Coronary artery (tissue), 2 donors: ENCODE measurements at regions not wholly inside any gene's neighbourhood (a gene's known extent, or its start where the extent isn't known, plus 50 kb on each side); places are given as distances from the start of the nearest gene placed in this dataset.

Experiments used
- DNase-seq: peaks from one replicate; pipeline ENCODE4 v3.0.0-alpha.2; 2017; ENCODE audit warnings: low spot score
- H3K27ac ChIP-seq, 2 donors: fragments of 200-600 bp; sonication (generic); one replicate each; pipeline ENCODE4 v1.5.1; 2016 to 2019
- H3K4me3 ChIP-seq: fragments of 200-600 bp; sonication (generic); 2 replicates; pipeline ENCODE4 v1.5.1; 2016; ENCODE audit warnings: mild to moderate bottlenecking, moderate library complexity
- CTCF ChIP-seq: fragments of 200-600 bp; sonication (generic); IDR thresholded peaks from one replicate; pipeline ENCODE4 v1.5.1; 2019; ENCODE audit warnings: antibody characterized with exemption

GRCh38 chr10:132471484-132471883 lies 66.1 kb upstream of the INPP5A start:
- no peak overlapping the region for H3K4me3 ChIP-seq
- no peak for TF ChIP-seq CTCF
- H3K27ac ChIP-seq, result no peak overlapping the region
- DNase-seq, result no peak

- no peak for TF ChIP-seq CTCF
- DNase-seq, result no peak
- H3K27ac ChIP-seq, result no peak overlapping the region
- H3K4me3 ChIP-seq, result no peak overlapping the region
Measured at GRCh38 chr10:132475086-132475485, 62.5 kb upstream of the INPP5A start.

DNA sequence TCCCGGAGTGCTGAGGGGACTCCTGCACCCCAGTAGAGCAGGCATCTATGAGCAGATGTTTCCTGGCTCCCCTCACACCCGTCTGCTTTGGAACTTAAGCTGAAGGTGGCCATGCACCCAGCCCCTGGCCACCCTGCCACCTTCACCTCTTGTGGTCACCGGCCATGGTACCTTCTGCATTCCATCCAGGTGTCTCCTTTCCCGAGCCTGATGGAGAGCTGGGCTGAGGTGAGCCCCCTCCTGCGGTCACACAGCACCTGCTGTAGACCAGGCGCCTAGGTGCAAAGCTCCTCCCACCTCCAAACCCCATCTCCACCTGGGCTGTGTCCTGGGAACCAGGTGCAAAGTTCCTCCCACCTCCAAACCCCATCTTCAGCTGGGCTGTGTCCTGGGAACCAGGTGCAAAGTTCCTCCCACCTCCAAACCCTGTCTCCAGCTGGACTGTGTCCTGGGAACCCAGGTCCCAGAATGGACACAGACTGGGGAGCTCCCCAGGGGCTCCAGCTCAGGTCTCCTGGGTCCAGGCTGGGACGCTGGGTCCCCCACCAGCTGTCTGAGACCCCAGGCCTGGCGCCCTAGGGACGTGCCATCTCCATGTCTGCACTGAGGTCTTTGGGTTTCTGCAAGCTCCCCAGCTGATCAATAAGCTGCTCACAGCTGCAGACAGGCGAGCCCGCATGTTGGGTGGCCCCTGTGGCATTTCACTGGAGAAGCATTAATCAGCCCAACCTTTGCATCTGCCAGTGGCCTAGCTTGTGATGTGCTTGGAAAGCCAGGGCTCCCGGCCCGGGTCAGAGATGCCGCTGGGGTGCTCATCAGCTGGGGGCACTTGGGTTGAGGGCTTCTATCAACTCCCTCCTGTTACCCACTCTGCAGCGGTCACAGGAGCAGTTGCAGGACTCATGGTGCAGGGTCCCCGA lies 61.2 kb upstream of the INPP5A start:
- TF ChIP-seq CTCF, result no peak
- no peak overlapping the region for H3K27ac ChIP-seq
- no peak for DNase-seq
- no peak overlapping the region for H3K4me3 ChIP-seq

DNA sequence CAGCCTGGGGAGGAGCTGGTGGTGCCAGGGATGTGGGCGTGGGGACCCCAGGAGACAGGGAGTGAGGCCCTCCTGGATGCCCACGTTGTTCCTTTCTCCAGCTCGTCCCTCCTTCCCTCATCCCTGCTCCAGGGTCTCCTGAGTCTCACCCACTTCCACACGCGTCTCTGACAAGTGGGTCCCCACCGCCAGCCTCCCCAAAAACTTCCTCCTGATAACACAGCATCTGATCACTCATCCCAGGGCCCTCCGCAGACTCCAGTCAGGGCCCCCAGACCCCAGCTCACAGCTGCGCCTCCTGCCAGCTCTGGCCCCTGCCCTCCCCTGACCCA lies 60.6 kb upstream of the INPP5A start:
- no peak overlapping the region for H3K27ac ChIP-seq
- TF ChIP-seq CTCF, result no peak
- no peak for DNase-seq
- H3K4me3 ChIP-seq, result no peak overlapping the region

- no peak for TF ChIP-seq CTCF
- Histone ChIP-seq H3K4me3 (no peak overlapping the region), H3K27ac (no peak overlapping the region)
- DNase-seq, result no peak
Measured at GRCh38 chr10:132477398-132478340, 59.9 kb upstream of the INPP5A start.

GRCh38 chr10:132478341-132479023 lies 59.1 kb upstream of the INPP5A start:
- TF ChIP-seq CTCF, result no peak
- no peak for DNase-seq
- H3K27ac ChIP-seq, result no peak overlapping the region
- H3K4me3 ChIP-seq, result no peak overlapping the region
